Activated T-cell treated with anti-CD3 and anti-CD28 coated beads for 48 hours (primary cell): ENCODE measurements at regions not wholly inside any gene's neighbourhood (a gene's known extent, or its start where the extent isn't known, plus 50 kb on each side); places are given as distances from the start of the nearest gene placed in this dataset.

ENCODE experiments used
- DNase-seq: peaks from one replicate; pipeline ENCODE4 v3.0.0-alpha.2; 2020; ENCODE audit warnings: low read depth

- no peak for DNase-seq
Measured at GRCh38 chr6:18784794-18785193, 397.6 kb downstream of the RNF144B start.

- DNase-seq = no peak
Measured at GRCh38 chr6:18785810-18786490, 398.8 kb downstream of the RNF144B start.

DNA sequence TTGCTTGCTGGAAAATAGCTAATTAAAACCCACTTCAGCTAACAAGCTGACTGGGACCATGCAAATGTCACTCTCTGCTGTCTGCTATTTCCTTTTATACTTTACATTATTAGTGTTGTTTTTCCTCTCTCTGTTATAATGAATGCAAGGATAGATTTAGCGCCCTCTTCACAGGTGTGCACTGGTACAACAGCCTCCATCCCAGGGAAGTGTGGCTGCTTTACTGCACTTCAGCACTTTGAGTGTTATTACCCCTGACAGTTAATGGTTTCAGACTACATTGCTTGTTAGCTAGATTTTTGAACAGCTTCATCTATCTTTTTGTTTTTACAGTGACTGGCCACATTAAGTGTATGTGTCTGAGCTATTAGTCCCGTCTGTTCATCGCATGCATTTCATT lies 405.7 kb downstream of the RNF144B start:
- DNase-seq = no peak

- no peak for DNase-seq
Measured at GRCh38 chr6:18795726-18796125, 408.6 kb downstream of the RNF144B start.

GRCh38 chr6:18820725-18821124 lies 433.6 kb downstream of the RNF144B start:
- DNase-seq = no peak

- DNase-seq = peak; percentile 27
Measured at GRCh38 chr6:18823782-18824386, 436.7 kb downstream of the RNF144B start.

- no peak for DNase-seq
Measured at GRCh38 chr6:18829272-18829870, 442.2 kb downstream of the RNF144B start.

GRCh38 chr6:18835976-18836375 lies 448.8 kb downstream of the RNF144B start:
- DNase-seq = no peak

GRCh38 chr6:18837013-18837412 lies 449.9 kb downstream of the RNF144B start:
- no peak for DNase-seq

- DNase-seq = no peak
Measured at GRCh38 chr6:18842534-18842933, 455.4 kb downstream of the RNF144B start.

GRCh38 chr6:18845896-18846295 lies 458.7 kb downstream of the RNF144B start:
- DNase-seq = no peak

DNA sequence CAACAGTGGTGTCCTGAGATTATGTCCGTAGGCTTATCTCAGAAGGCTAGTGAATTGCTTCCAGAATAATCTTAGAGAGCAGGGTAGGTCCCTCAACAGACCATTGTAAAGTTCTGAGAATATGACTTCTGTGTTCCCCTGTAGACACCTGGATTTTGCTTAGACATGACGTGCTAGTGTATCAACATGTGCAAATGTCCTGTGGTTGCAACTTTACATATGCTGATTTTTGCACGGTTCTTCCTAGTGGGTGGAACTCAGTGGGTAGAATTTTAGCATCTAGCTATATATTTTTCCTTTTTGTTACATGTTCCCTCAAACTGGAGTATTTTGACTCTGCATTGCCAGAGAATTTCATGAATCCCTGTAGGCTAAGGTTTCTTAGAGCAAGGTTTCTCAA lies 459.2 kb downstream of the RNF144B start:
- no peak for DNase-seq

DNA sequence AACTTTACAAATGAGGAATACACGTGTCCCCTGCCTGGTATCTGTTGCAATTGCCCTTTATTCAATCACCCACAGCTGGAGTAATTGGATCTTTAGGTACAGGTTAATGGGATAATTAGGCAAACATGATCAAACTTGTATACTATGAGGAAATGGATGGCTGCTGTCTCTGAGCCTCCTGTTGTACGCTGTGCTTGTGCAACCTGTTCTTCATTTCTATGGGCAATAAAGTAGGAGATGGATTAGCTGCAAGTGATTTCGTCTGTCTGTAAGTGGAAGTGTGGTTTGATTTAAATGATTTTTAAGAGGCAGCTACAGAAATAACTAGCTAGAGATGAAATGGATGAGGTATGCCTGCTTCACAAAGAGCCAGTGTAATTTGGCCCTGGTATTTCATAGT lies 474.1 kb downstream of the RNF144B start:
- no peak for DNase-seq

DNA sequence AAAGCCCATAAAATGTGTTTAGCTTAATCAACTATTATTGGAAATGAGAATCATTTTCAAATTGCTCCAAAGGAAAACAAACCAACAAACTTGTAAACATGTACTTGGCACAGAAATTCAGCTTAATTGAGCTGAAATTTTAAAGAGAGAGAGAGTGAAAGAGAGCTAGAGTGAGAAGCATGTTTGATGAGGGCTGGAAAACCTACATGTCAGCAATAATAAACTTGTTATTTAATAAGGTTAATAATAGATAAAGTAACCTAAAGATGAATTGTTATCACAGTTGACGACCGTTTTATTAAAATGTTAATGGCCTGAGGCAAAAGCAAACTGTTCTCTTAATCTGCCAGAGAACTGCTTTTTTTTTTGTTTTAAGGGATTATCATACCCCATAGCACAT lies 496.1 kb downstream of the RNF144B start:
- no peak for DNase-seq

DNA sequence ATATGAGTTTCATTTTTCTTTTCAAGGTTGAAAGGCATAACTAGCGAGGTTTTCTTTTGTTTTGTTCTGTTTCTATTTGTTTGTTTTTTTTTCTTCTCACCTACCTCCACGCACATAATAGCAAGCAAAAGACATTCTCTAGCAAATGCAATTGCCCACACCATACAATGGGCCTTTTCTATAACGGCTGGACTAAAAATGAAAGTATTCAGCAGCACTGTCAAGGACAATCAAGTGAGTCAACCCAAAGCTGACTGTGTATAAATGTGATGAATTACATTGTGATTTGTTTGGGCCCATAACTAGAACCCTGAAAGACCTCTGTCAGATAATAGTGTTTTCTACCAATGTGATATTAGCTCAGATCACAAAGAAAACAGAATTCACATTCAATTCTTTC lies 496.7 kb downstream of the RNF144B start:
- no peak for DNase-seq

DNA sequence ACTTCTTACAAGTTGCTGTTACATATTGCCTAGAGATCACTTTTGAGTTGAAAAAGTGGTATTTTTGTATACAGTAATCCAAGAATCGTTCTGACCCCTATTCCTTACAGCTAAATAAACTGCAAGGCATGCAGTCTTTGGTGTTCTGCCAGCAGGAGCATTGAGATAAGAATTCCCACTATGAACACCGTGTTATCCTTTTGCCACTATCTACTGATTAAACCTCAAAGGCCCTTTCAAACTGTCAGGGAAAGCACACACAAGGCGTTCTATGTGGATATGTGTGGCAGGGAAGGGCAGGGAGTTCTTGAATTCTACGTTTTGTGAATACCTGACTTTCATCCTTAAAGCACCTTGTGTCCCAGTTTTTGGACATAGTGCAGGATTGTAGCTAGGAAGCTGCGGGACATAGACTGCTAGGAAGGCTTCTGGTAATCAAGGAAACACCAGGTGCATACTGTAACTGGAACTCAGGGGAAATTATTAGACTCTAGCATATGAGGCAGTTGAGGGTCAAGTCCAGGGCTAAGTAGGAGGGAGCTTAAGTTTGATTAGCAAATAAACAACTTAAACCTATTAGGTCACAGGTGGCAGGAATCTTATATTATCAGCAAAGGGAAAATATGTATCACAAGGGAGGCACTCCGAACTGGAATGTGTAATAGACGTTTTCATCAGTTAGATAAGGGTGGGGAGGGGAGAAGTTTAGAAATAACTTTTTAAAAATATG lies 506.6 kb downstream of the RNF144B start:
- DNase-seq = no peak

DNA sequence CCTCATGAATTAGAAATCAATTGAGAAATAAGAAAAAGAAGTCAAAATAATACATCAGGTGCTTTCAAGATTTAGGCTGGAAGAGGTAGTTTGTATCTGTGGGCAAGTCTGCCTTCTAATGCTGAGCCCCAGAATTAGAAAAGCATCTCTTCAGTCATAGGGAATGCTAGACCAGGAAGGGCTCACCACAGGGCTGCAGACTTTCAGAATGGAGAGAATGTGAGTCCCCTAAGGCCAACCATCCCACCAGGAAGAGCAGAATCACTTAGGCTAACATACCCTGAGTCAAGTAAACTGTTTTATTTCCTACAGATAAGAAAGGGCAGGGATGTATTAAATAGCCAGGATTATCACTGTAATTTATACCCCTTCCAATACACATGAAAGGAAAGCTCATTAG lies 510.2 kb downstream of the RNF144B start:
- DNase-seq = no peak

GRCh38 chr6:18904681-18905080 lies 517.5 kb downstream of the RNF144B start:
- DNase-seq = no peak

GRCh38 chr6:18920701-18921100 lies 533.6 kb downstream of the RNF144B start:
- DNase-seq = no peak

- no peak for DNase-seq
Measured at GRCh38 chr6:18931086-18931485, 543.9 kb downstream of the RNF144B start.

DNA sequence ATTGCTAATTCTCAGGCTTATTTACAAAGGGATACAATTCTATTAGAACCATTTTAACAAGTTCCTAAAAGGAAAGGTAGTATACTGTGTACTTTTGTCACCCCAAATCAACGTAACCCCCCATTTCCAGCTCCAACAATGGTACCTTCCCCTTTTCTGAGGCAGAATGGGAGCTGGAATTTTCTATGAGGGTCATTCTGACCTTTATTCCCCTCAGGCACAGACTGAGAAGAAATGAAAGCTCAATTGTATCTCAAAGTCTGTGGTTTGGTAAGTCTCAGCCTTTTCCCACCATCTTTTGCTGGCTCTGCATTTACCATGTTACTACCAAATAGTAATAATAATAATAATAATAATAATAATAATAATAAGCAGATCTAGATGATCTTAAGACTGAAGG lies 571.0 kb downstream of the RNF144B start:
- no peak for DNase-seq

DNA sequence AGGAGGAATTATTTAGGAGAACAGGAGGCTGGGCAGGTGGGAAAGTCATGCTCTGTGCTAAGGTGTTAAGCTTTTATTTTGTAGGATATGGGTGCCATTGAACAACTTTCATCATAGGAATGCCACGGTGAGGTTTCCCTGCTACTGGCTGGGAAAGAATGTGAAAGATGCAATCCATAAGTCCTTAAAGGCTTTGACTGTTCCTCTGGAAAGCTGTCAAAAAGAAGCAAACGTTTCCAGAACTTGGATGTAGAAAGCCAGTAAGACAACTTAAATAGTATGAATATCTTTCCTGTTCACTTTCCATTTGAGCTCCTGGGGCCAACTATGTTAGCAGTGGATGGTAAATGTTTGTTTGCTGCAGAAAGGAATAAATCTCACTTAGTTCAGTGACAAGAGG lies 574.4 kb downstream of the RNF144B start:
- no peak for DNase-seq

- DNase-seq = no peak
Measured at GRCh38 chr6:18962361-18962905, 575.3 kb downstream of the RNF144B start.
